ENCODE measurements at regions not wholly inside any gene's neighbourhood (a gene's known extent, or its start where the extent isn't known, plus 50 kb on each side); places are given as distances from the start of the nearest gene placed in this dataset.

GRCh38 chr15:87493803-87494202, 762.7 kb downstream of the NTRK3 start:
- Histone ChIP-seq H3K36me3 (replicated peaks in 1 of 2; ENCODE audit: control insufficient read depth in 2 of 2, insufficient read depth in 2 of 2, low read length in 2 of 2) (no peaks in the 10 kb centered on the region), H4K91ac (ENCODE audit: low read depth, low read length, poor library complexity) (no peak overlapping the region), H3K23ac (ENCODE audit: low read depth, low read length, poor library complexity) (no peak overlapping the region), H2BK5ac (ENCODE audit: low read length) (no peak overlapping the region), H3K4me3 (ENCODE audit: low read length in 2 of 2) (no peak overlapping the region), H3K14ac (ENCODE audit: low read length) (no peak overlapping the region), H3K9me3 (replicated peaks in 1 of 2; ENCODE audit: control insufficient read depth in 2 of 2, insufficient read depth in 1 of 2, low read depth in 1 of 2, low read length in 2 of 2) (peaks cover 0 to 2% of the 10 kb centered on the region in 2 donors), H4K8ac (ENCODE audit: low read depth, low read length) (no peak overlapping the region), H3K9ac (ENCODE audit: low read depth, low read length, poor library complexity) (no peak overlapping the region), H3K4me1 (ENCODE audit: control insufficient read depth in 2 of 2, insufficient read depth in 1 of 2, low read depth in 1 of 2, low read length in 2 of 2) (no peaks in the 10 kb centered on the region), H3K4ac (ENCODE audit: low read length) (no peak overlapping the region), H2BK15ac (ENCODE audit: low read length) (no peak overlapping the region), H3K4me2 (ENCODE audit: insufficient read depth, low read length, poor library complexity, severe bottlenecking) (no peak overlapping the region), H2BK12ac (ENCODE audit: low read length) (no peak overlapping the region), H2BK120ac (ENCODE audit: low read depth, low read length) (no peak overlapping the region), H3K27me3 (ENCODE audit: control insufficient read depth in 3 of 3, insufficient read depth in 3 of 3, low read depth in 1 of 3, low read length in 3 of 3) (no peaks in the 10 kb centered on the region), H3K79me1 (ENCODE audit: low read depth, low read length) (no peaks in the 10 kb centered on the region), H2AFZ (ENCODE audit: low read length) (no peak overlapping the region), H2AK5ac (ENCODE audit: low read depth, low read length) (no peak overlapping the region), H3K27ac (replicated peaks; ENCODE audit: low read length) (no peak overlapping the region), H3K18ac (ENCODE audit: low read length) (no peak overlapping the region)
- no peak for DNase-seq (ENCODE audit: low spot score)

- no peak overlapping the region for H2BK12ac ChIP-seq (ENCODE audit: low read length)
- H3K27me3 ChIP-seq (ENCODE audit: control insufficient read depth in 3 of 3, insufficient read depth in 3 of 3, low read depth in 1 of 3, low read length in 3 of 3): no peaks in the 10 kb centered on the region
- no peak overlapping the region for H2AK5ac ChIP-seq (ENCODE audit: low read depth, low read length)
- no peak overlapping the region for H3K4ac ChIP-seq (ENCODE audit: low read length)
- H2AFZ ChIP-seq (ENCODE audit: low read length): no peak overlapping the region
- no peak overlapping the region for H3K14ac ChIP-seq (ENCODE audit: low read length)
- no peak overlapping the region for H3K23ac ChIP-seq (ENCODE audit: low read depth, low read length, poor library complexity)
- H3K18ac ChIP-seq (ENCODE audit: low read length): no peak overlapping the region
- H3K4me1 ChIP-seq (ENCODE audit: control insufficient read depth in 2 of 2, insufficient read depth in 1 of 2, low read depth in 1 of 2, low read length in 2 of 2): no peaks in the 10 kb centered on the region
- DNase-seq (ENCODE audit: low spot score): no peak
- no peak overlapping the region for H4K91ac ChIP-seq (ENCODE audit: low read depth, low read length, poor library complexity)
- no peak overlapping the region for H4K8ac ChIP-seq (ENCODE audit: low read depth, low read length)
- H3K9ac ChIP-seq (ENCODE audit: low read depth, low read length, poor library complexity): no peak overlapping the region
- no peaks in the 10 kb centered on the region for H3K36me3 ChIP-seq (replicated peaks in 1 of 2; ENCODE audit: control insufficient read depth in 2 of 2, insufficient read depth in 2 of 2, low read length in 2 of 2)
- H3K4me2 ChIP-seq (ENCODE audit: insufficient read depth, low read length, poor library complexity, severe bottlenecking): no peak overlapping the region
- H2BK15ac ChIP-seq (ENCODE audit: low read length): no peak overlapping the region
- no peak overlapping the region for H2BK120ac ChIP-seq (ENCODE audit: low read depth, low read length)
- WGBS, 2 donors (ENCODE audit: extremely low coverage in 2 of 2, insufficient read length in 2 of 2, insufficient replicate concordance in 1 of 2): no CpG with 5 or more reads among the region's 1 CpG
- no peak overlapping the region for H3K27ac ChIP-seq (replicated peaks; ENCODE audit: low read length)
- H3K79me1 ChIP-seq (ENCODE audit: low read depth, low read length): no peaks in the 10 kb centered on the region
- no peak overlapping the region for H3K4me3 ChIP-seq (ENCODE audit: low read length in 2 of 2)
- H2BK5ac ChIP-seq (ENCODE audit: low read length): no peak overlapping the region
- H3K9me3 ChIP-seq (replicated peaks in 1 of 2; ENCODE audit: control insufficient read depth in 2 of 2, insufficient read depth in 1 of 2, low read depth in 1 of 2, low read length in 2 of 2): peaks cover 0 to 2% of the 10 kb centered on the region in 2 donors
These were observed 764.2 kb downstream of the NTRK3 start for GRCh38 chr15:87492321-87492720.

GRCh38 chr15:87490666-87491065, 765.9 kb downstream of the NTRK3 start:
- Histone ChIP-seq H2AFZ (ENCODE audit: low read length) (no peak overlapping the region), H3K36me3 (replicated peaks in 1 of 2; ENCODE audit: control insufficient read depth in 2 of 2, insufficient read depth in 2 of 2, low read length in 2 of 2) (no peaks in the 10 kb centered on the region), H3K4me2 (ENCODE audit: insufficient read depth, low read length, poor library complexity, severe bottlenecking) (no peak overlapping the region), H4K91ac (ENCODE audit: low read depth, low read length, poor library complexity) (no peak overlapping the region), H3K4me3 (ENCODE audit: low read length in 2 of 2) (no peak overlapping the region), H3K27ac (replicated peaks; ENCODE audit: low read length) (no peak overlapping the region), H3K4me1 (ENCODE audit: control insufficient read depth in 2 of 2, insufficient read depth in 1 of 2, low read depth in 1 of 2, low read length in 2 of 2) (no peaks in the 10 kb centered on the region), H3K9ac (ENCODE audit: low read depth, low read length, poor library complexity) (no peak overlapping the region), H2BK12ac (ENCODE audit: low read length) (no peak overlapping the region), H3K14ac (ENCODE audit: low read length) (no peak overlapping the region), H2BK15ac (ENCODE audit: low read length) (no peak overlapping the region), H3K18ac (ENCODE audit: low read length) (no peak overlapping the region), H3K4ac (ENCODE audit: low read length) (no peak overlapping the region), H3K79me1 (ENCODE audit: low read depth, low read length) (no peaks in the 10 kb centered on the region), H4K8ac (ENCODE audit: low read depth, low read length) (no peak overlapping the region), H2AK5ac (ENCODE audit: low read depth, low read length) (no peak overlapping the region), H3K27me3 (ENCODE audit: control insufficient read depth in 3 of 3, insufficient read depth in 3 of 3, low read depth in 1 of 3, low read length in 3 of 3) (no peaks in the 10 kb centered on the region), H3K9me3 (replicated peaks in 1 of 2; ENCODE audit: control insufficient read depth in 2 of 2, insufficient read depth in 1 of 2, low read depth in 1 of 2, low read length in 2 of 2) (peaks cover 0 to 2% of the 10 kb centered on the region in 2 donors), H2BK120ac (ENCODE audit: low read depth, low read length) (no peak overlapping the region), H3K23ac (ENCODE audit: low read depth, low read length, poor library complexity) (no peak overlapping the region), H2BK5ac (ENCODE audit: low read length) (no peak overlapping the region)
- WGBS, 2 donors (ENCODE audit: extremely low coverage in 2 of 2, insufficient read length in 2 of 2, insufficient replicate concordance in 1 of 2): no CpG with 5 or more reads among the region's 4 CpGs
- no peak for DNase-seq (ENCODE audit: low spot score)

- H3K79me1 ChIP-seq (ENCODE audit: low read depth, low read length): no peaks in the 10 kb centered on the region
- H3K9ac ChIP-seq (ENCODE audit: low read depth, low read length, poor library complexity): no peak overlapping the region
- no peaks in the 10 kb centered on the region for H3K36me3 ChIP-seq (replicated peaks in 1 of 2; ENCODE audit: control insufficient read depth in 2 of 2, insufficient read depth in 2 of 2, low read length in 2 of 2)
- no peak overlapping the region for H3K4ac ChIP-seq (ENCODE audit: low read length)
- H4K91ac ChIP-seq (ENCODE audit: low read depth, low read length, poor library complexity): no peak overlapping the region
- no peak overlapping the region for H2AFZ ChIP-seq (ENCODE audit: low read length)
- H3K14ac ChIP-seq (ENCODE audit: low read length): no peak overlapping the region
- H3K27ac ChIP-seq (replicated peaks; ENCODE audit: low read length): no peak overlapping the region
- no peak overlapping the region for H2BK15ac ChIP-seq (ENCODE audit: low read length)
- H3K9me3 ChIP-seq (replicated peaks in 1 of 2; ENCODE audit: control insufficient read depth in 2 of 2, insufficient read depth in 1 of 2, low read depth in 1 of 2, low read length in 2 of 2): peaks cover 0 to 2% of the 10 kb centered on the region in 2 donors
- no peak for DNase-seq (ENCODE audit: low spot score)
- no peak overlapping the region for H2BK5ac ChIP-seq (ENCODE audit: low read length)
- no CpG with 5 or more reads among the region's 4 CpGs for WGBS, 2 donors (ENCODE audit: extremely low coverage in 2 of 2, insufficient read length in 2 of 2, insufficient replicate concordance in 1 of 2)
- no peak overlapping the region for H2BK12ac ChIP-seq (ENCODE audit: low read length)
- no peak overlapping the region for H2AK5ac ChIP-seq (ENCODE audit: low read depth, low read length)
- no peaks in the 10 kb centered on the region for H3K4me1 ChIP-seq (ENCODE audit: control insufficient read depth in 2 of 2, insufficient read depth in 1 of 2, low read depth in 1 of 2, low read length in 2 of 2)
- no peak overlapping the region for H2BK120ac ChIP-seq (ENCODE audit: low read depth, low read length)
- H3K18ac ChIP-seq (ENCODE audit: low read length): no peak overlapping the region
- H3K23ac ChIP-seq (ENCODE audit: low read depth, low read length, poor library complexity): no peak overlapping the region
- H3K27me3 ChIP-seq (ENCODE audit: control insufficient read depth in 3 of 3, insufficient read depth in 3 of 3, low read depth in 1 of 3, low read length in 3 of 3): no peaks in the 10 kb centered on the region
- H3K4me3 ChIP-seq (ENCODE audit: low read length in 2 of 2): no peak overlapping the region
- H3K4me2 ChIP-seq (ENCODE audit: insufficient read depth, low read length, poor library complexity, severe bottlenecking): no peak overlapping the region
- no peak overlapping the region for H4K8ac ChIP-seq (ENCODE audit: low read depth, low read length)
These were observed 766.5 kb downstream of the NTRK3 start for GRCh38 chr15:87489902-87490665.

Data from neuronal stem cell (in vitro differentiated cells).